ENCODE measurements at regions not wholly inside any gene's neighbourhood (a gene's known extent, or its start where the extent isn't known, plus 50 kb on each side); places are given as distances from the start of the nearest gene placed in this dataset.

- peaks cover 25% of the 10 kb centered on the region for H3K4me1 Mint-ChIP-seq
- POLR2A ChIA-PET: no interaction called here
- TF ChIP-seq CTCF (IDR thresholded peaks at IDR 0.05): no peak
- DNase-seq (no peak), ATAC-seq (ENCODE audit: low read depth) (no peak)
- CTCF ChIA-PET: no interaction called here
- peaks cover 2% of the 10 kb centered on the region for H3K9me3 Mint-ChIP-seq
- H3K27ac Mint-ChIP-seq: no peak overlapping the region
- H3K36me3 Mint-ChIP-seq (ENCODE audit: low read depth): no peaks in the 10 kb centered on the region
- intact Hi-C loops (cut with micrococcal nuclease): no loop called here
- peaks cover 4% of the 10 kb centered on the region for H3K27me3 Mint-ChIP-seq
- H3K4me3 Mint-ChIP-seq: no peak overlapping the region
Observed at GRCh38 chr18:45458033-45458432, 157.2 kb upstream of the SLC14A2 start.

- no peaks in the 10 kb centered on the region for H3K4me1 Mint-ChIP-seq
- H3K27me3 Mint-ChIP-seq: peaks cover 8% of the 10 kb centered on the region
- H3K4me3 Mint-ChIP-seq: no peak overlapping the region
- no peaks in the 10 kb centered on the region for H3K9me3 Mint-ChIP-seq
- H3K36me3 Mint-ChIP-seq (ENCODE audit: low read depth): no peaks in the 10 kb centered on the region
- POLR2A ChIA-PET: no interaction called here
- CTCF ChIA-PET: no interaction called here
- TF ChIP-seq CTCF (IDR thresholded peaks at IDR 0.05): no peak
- ATAC-seq (ENCODE audit: low read depth) (no peak), DNase-seq (no peak)
- intact Hi-C loops (cut with micrococcal nuclease): no loop called here
- no peak overlapping the region for H3K27ac Mint-ChIP-seq
Observed at GRCh38 chr18:45462179-45462578, 153.1 kb upstream of the SLC14A2 start.

GRCh38 chr18:45463451-45463850 is 151.8 kb upstream of the SLC14A2 start:
- ChIA-PET CTCF (interaction anchor here (0.6 kb wide), 1 partner anchor 11 kb away, joined by 3 read pairs; no protein-coding TSS in a partner anchor), POLR2A (no interaction called here)
- no peak overlapping the region for H3K27ac Mint-ChIP-seq
- DNase-seq (no peak), ATAC-seq (ENCODE audit: low read depth) (no peak)
- H3K4me1 Mint-ChIP-seq: no peaks in the 10 kb centered on the region
- H3K4me3 Mint-ChIP-seq: no peak overlapping the region
- no peaks in the 10 kb centered on the region for H3K9me3 Mint-ChIP-seq
- peaks cover 5% of the 10 kb centered on the region for H3K27me3 Mint-ChIP-seq
- TF ChIP-seq CTCF (IDR thresholded peaks at IDR 0.05): no peak
- H3K36me3 Mint-ChIP-seq (ENCODE audit: low read depth): no peaks in the 10 kb centered on the region
- intact Hi-C loops (cut with micrococcal nuclease): no loop called here

- ChIA-PET POLR2A (no interaction called here), CTCF (no interaction called here)
- no peak overlapping the region for H3K4me3 Mint-ChIP-seq
- ATAC-seq (ENCODE audit: low read depth): no peak
- H3K9me3 Mint-ChIP-seq: no peaks in the 10 kb centered on the region
- no peak for TF ChIP-seq CTCF (IDR thresholded peaks at IDR 0.05)
- H3K4me1 Mint-ChIP-seq: no peaks in the 10 kb centered on the region
- intact Hi-C loops (cut with micrococcal nuclease): no loop called here
- no peaks in the 10 kb centered on the region for H3K36me3 Mint-ChIP-seq (ENCODE audit: low read depth)
- no peak for DNase-seq
- peaks cover 5% of the 10 kb centered on the region for H3K27me3 Mint-ChIP-seq
- H3K27ac Mint-ChIP-seq: no peak overlapping the region
Observed at GRCh38 chr18:45464619-45465018, 150.7 kb upstream of the SLC14A2 start.

GRCh38 chr18:45467293-45467692 is 148.0 kb upstream of the SLC14A2 start:
- Mint-ChIP-seq H3K4me1 (no peaks in the 10 kb centered on the region), H3K36me3 (ENCODE audit: low read depth) (no peaks in the 10 kb centered on the region), H3K27me3 (peaks cover 5% of the 10 kb centered on the region), H3K27ac (no peak overlapping the region), H3K4me3 (no peak overlapping the region), H3K9me3 (no peaks in the 10 kb centered on the region)
- CTCF ChIA-PET: no interaction called here
- POLR2A ChIA-PET: no interaction called here
- DNase-seq: no peak
- intact Hi-C loops (cut with micrococcal nuclease): no loop called here
- ATAC-seq (ENCODE audit: low read depth): no peak
- no peak for TF ChIP-seq CTCF (IDR thresholded peaks at IDR 0.05)
